ENCODE measurements at regions not wholly inside any gene's neighbourhood (a gene's known extent, or its start where the extent isn't known, plus 50 kb on each side); places are given as distances from the start of the nearest gene placed in this dataset.

DNA sequence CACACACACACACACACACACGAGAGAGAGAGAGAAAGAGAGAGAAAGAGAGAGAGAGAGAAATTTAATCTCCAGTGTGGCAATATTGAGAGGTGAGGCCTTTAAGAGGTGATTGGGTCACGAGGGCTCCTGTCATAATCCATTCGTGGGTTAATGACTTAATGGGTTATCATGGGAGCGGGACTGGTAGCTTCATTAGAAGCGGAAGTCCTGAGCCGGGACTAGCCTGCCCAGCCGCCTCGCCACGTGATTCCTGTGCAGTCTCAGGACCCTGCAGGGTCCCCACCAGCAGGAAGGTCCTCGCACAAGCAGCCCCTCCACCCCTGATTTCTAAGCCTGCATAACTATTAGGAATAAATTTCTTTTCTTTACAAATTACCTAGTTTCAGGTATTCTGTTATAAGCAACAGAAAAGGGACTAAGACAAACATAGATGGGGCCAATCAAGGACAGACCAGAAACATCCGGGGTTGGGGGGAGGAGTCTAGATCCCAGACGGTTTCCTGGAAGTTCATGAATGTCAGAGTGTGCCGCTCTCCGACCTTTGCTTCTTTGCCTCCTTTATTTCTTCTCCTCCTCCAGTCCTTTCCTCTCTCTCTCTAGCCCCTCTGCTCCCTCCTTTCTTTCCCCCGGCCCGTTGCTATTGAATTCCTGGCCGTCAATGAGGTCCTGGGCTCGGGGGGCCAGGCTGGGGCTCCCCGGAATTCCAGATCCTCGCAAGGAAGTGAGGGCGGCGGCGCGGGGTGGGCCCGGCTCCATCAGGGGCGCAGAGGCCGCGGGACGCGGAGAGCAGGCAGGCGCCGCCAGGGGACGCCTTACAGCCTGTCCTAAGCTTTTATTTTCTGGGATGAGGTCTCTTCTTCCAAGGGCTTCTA is 146.8 kb downstream of the CYP26A1 start:
- H3K4me3 ChIP-seq (ENCODE audit: insufficient read depth, low read depth, low read length) = no peak overlapping the region
- 71% methylated on average over 6 of the region's 33 CpGs; no CpG with 5 or more reads in 1 of the 2 experiments for WGBS, 2 experiments (ENCODE audit: extremely low coverage in 2 of 2, insufficient read length in 1 of 2)
- no peaks in the 10 kb centered on the region for H3K9me1 ChIP-seq (ENCODE audit: insufficient read depth, low read length)
- no peaks in the 10 kb centered on the region for H3K36me3 ChIP-seq (ENCODE audit: control insufficient read depth, insufficient read depth, low read length)
- in situ Hi-C loops (cut with MboI; ENCODE audit: low sequenced_read_pairs) (no loop called here), intact Hi-C loops (cut with micrococcal nuclease) (no loop called here), dilution Hi-C loops (cut with HindIII; ENCODE audit: low sequenced_read_pairs, unreplicated experiment) (no loop called here)
- H4K91ac ChIP-seq (ENCODE audit: insufficient read depth, low read depth, low read length) = no peak overlapping the region
- no peak overlapping the region for H2AK9ac ChIP-seq (replicated peaks; ENCODE audit: low read depth, low read length, poor library complexity)
- POLR2A ChIA-PET (ENCODE audit: unreplicated experiment) = no interaction called here
- no peak overlapping the region for H2AFZ ChIP-seq (replicated peaks; ENCODE audit: low read length, poor library complexity)
- H3K27me3 ChIP-seq (ENCODE audit: control insufficient read depth, insufficient read depth, low read length) = peaks cover 27% of the 10 kb centered on the region
- no peak overlapping the region for H2BK120ac ChIP-seq (ENCODE audit: low read depth, low read length)
- H2BK5ac ChIP-seq (ENCODE audit: low read depth, low read length, poor library complexity, severe bottlenecking) = no peak overlapping the region
- H4K8ac ChIP-seq (ENCODE audit: low read depth in 2 of 2, low read length in 2 of 2) = no peak overlapping the region
- no peaks in the 10 kb centered on the region for H3K79me1 ChIP-seq (ENCODE audit: low read depth in 1 of 2, low read length in 2 of 2)
- no peak overlapping the region for H3K14ac ChIP-seq (replicated peaks; ENCODE audit: low read depth, low read length)
- H2AK5ac ChIP-seq (ENCODE audit: low read depth, low read length) = no peak overlapping the region
- BruUV-seq (replicated peaks) = no TSS peak
- H3K9ac ChIP-seq (ENCODE audit: low read depth, low read length) = no peak overlapping the region
- H3K4me2 ChIP-seq (ENCODE audit: low read depth, low read length) = no peak overlapping the region
- H3K9me3 ChIP-seq (ENCODE audit: control insufficient read depth, insufficient read depth, low read length) = no peaks in the 10 kb centered on the region
- H2BK15ac ChIP-seq (ENCODE audit: low read depth, low read length) = no peak overlapping the region
- H4K5ac ChIP-seq (ENCODE audit: low read depth, low read length) = no peak overlapping the region
- ATAC-seq (ENCODE audit: low read depth) (no peak), DNase-seq (no peak)
- CTCF ChIA-PET = no interaction called here
- no peaks in the 10 kb centered on the region for H4K20me1 ChIP-seq (ENCODE audit: insufficient read depth, low read length)
- H3K4ac ChIP-seq (ENCODE audit: low read depth, low read length) = no peak overlapping the region
- TF ChIP-seq, protein P1, sequence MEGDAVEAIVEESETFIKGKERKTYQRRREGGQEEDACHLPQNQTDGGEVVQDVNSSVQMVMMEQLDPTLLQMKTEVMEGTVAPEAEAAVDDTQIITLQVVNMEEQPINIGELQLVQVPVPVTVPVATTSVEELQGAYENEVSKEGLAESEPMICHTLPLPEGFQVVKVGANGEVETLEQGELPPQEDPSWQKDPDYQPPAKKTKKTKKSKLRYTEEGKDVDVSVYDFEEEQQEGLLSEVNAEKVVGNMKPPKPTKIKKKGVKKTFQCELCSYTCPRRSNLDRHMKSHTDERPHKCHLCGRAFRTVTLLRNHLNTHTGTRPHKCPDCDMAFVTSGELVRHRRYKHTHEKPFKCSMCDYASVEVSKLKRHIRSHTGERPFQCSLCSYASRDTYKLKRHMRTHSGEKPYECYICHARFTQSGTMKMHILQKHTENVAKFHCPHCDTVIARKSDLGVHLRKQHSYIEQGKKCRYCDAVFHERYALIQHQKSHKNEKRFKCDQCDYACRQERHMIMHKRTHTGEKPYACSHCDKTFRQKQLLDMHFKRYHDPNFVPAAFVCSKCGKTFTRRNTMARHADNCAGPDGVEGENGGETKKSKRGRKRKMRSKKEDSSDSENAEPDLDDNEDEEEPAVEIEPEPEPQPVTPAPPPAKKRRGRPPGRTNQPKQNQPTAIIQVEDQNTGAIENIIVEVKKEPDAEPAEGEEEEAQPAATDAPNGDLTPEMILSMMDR (conservative IDR thresholded peaks at IDR 0.05; ENCODE audit: low read depth, low read length) = no peak
- TF ChIP-seq POLR2A (IDR thresholded peaks at IDR 0.05; ENCODE audit: low read depth, low read length) = no peak
- no peak for TF ChIP-seq MAZ (IDR thresholded peaks at IDR 0.05; ENCODE audit: borderline replicate concordance, low read depth, low read length)
- no peak for TF ChIP-seq BHLHE40 (IDR thresholded peaks at IDR 0.05; ENCODE audit: low read depth, low read length)
- TF ChIP-seq, protein P2, sequence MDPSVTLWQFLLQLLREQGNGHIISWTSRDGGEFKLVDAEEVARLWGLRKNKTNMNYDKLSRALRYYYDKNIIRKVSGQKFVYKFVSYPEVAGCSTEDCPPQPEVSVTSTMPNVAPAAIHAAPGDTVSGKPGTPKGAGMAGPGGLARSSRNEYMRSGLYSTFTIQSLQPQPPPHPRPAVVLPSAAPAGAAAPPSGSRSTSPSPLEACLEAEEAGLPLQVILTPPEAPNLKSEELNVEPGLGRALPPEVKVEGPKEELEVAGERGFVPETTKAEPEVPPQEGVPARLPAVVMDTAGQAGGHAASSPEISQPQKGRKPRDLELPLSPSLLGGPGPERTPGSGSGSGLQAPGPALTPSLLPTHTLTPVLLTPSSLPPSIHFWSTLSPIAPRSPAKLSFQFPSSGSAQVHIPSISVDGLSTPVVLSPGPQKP (IDR thresholded peaks at IDR 0.05; ENCODE audit: borderline replicate concordance, low read depth, low read length) = no peak
- no peak for TF ChIP-seq FOS (IDR thresholded peaks at IDR 0.05; ENCODE audit: low read depth, low read length)
- no peak for TF ChIP-seq RFX5 (IDR thresholded peaks at IDR 0.05; ENCODE audit: low read depth, low read length)
- TF ChIP-seq NFE2L2 (IDR thresholded peaks at IDR 0.05; ENCODE audit: low read depth, low read length) = no peak
- TF ChIP-seq MAFK (IDR thresholded peaks at IDR 0.05; ENCODE audit: low read depth, low read length) = no peak
- no peak overlapping the region for H3K56ac ChIP-seq (ENCODE audit: extremely low read depth, insufficient read depth, low read length)
- H3K18ac ChIP-seq (ENCODE audit: low read depth, low read length) = no peak overlapping the region
- H2BK20ac ChIP-seq (ENCODE audit: low read depth, low read length) = no peak overlapping the region
- H3K27ac ChIP-seq (ENCODE audit: insufficient read depth, low read length) = no peak overlapping the region
- no peak overlapping the region for H3K23ac ChIP-seq (ENCODE audit: low read depth, low read length)
- no peaks in the 10 kb centered on the region for H3K4me1 ChIP-seq (ENCODE audit: control insufficient read depth, insufficient read depth, low read length)

Data from IMR-90 (cell line).